ENCODE measurements at regions not wholly inside any gene's neighbourhood (a gene's known extent, or its start where the extent isn't known, plus 50 kb on each side); places are given as distances from the start of the nearest gene placed in this dataset.

GRCh38 chr16:51393381-51394005 is 242.4 kb upstream of the SALL1 start:
- TF ChIP-seq, protein P1, sequence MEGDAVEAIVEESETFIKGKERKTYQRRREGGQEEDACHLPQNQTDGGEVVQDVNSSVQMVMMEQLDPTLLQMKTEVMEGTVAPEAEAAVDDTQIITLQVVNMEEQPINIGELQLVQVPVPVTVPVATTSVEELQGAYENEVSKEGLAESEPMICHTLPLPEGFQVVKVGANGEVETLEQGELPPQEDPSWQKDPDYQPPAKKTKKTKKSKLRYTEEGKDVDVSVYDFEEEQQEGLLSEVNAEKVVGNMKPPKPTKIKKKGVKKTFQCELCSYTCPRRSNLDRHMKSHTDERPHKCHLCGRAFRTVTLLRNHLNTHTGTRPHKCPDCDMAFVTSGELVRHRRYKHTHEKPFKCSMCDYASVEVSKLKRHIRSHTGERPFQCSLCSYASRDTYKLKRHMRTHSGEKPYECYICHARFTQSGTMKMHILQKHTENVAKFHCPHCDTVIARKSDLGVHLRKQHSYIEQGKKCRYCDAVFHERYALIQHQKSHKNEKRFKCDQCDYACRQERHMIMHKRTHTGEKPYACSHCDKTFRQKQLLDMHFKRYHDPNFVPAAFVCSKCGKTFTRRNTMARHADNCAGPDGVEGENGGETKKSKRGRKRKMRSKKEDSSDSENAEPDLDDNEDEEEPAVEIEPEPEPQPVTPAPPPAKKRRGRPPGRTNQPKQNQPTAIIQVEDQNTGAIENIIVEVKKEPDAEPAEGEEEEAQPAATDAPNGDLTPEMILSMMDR (conservative IDR thresholded peaks at IDR 0.05), result no peak
- no peak for TF ChIP-seq EZH2 (IDR thresholded peaks at IDR 0.05; ENCODE audit: low read depth)
